IPS-18c (cell line): ENCODE measurements at regions not wholly inside any gene's neighbourhood (a gene's known extent, or its start where the extent isn't known, plus 50 kb on each side); places are given as distances from the start of the nearest gene placed in this dataset.
"Not testable (repeated sequence)": the region's sequence is repeated elsewhere in the genome, so short reads cannot be mapped to it uniquely, and the experiment has no call there.

Source experiments
- H3K4me3 ChIP-seq: 2 replicates; pipeline ENCODE4 v1.7.0; 2013; ENCODE audit warnings: low read depth, mild to moderate bottlenecking, low read length, moderate library complexity; ENCODE audit not compliant: insufficient read depth
- H3K9me3 ChIP-seq: one replicate; pipeline ENCODE4 v1.6.1; 2013; ENCODE audit warnings: mild to moderate bottlenecking, low read length, moderate library complexity; ENCODE audit not compliant: control insufficient read depth, insufficient read depth

DNA sequence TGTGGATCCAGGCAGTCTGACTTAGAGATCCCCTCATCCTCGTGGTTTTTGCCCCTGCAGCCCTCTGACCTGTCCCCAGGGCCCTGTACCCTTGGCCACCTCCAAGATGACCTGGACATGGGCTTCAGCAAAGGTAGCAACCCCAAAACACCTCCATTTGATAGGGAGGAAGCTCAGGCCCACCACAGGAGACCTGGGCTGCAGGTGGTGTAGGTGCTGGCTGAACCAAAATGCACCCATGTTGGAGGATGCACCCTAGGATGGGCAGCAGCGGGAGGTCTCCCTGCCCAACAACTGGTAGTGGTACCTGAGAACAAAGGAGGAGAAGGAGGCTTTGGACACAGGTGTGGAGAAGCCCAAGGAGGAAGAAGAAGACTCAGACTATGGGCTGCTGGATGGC lies 188.7 kb downstream of the ZNF716 start:
- no peak overlapping the region for H3K4me3 ChIP-seq
- peaks cover 22% of the 10 kb centered on the region for H3K9me3 ChIP-seq

DNA sequence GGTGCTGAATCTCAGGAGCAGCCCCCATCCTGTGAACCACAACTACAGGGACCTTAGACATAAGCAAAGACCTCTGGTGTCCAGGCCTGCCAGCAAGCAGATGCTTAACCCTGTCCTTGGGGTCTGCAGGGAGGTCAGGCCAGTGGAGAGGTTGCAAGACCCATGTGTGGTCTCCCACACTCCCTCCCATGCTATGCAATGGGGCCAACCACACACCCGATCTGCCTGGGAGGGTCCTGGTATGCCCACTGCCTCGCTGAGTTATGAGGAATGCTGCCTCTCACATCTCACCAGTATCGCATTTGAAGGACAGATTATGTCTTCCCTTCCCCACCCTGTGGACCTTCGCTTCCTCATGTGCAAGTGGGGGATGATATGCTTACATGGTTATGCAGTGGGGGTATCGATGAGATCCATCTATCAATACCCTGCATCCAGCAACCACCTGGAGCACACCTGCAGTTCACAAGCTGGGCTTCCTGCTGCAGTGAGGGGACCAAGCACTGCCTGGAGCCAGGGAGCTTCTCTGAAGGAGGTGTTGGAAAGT lies 191.6 kb downstream of the ZNF716 start:
- Histone ChIP-seq H3K4me3 (peak overlapping the region; percentile 20; the same call in 1 of the 2 replicates), H3K9me3 (peaks cover 34% of the 10 kb centered on the region)

DNA sequence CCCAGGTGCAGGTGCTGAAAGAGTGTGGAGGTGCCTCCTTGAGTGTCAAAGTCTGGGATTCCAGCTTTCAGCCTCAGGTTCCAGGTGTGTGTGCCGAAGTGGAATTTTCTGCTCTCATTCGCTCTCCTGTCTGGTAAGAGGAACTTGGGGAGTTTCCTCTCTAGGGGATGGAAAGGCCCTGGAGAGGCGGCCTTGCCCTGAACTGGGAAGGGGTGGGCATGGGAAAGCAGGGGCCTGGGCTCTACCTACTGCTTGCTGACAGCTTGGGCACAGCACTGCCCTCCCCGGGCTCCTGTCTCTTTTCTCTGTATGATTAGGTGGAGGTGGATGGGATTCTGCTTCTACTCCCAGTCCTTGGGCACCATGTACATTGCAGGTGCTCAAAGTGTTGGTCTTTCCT lies 192.8 kb downstream of the ZNF716 start:
- H3K9me3 ChIP-seq: peaks cover 37% of the 10 kb centered on the region
- no peak overlapping the region for H3K4me3 ChIP-seq

DNA sequence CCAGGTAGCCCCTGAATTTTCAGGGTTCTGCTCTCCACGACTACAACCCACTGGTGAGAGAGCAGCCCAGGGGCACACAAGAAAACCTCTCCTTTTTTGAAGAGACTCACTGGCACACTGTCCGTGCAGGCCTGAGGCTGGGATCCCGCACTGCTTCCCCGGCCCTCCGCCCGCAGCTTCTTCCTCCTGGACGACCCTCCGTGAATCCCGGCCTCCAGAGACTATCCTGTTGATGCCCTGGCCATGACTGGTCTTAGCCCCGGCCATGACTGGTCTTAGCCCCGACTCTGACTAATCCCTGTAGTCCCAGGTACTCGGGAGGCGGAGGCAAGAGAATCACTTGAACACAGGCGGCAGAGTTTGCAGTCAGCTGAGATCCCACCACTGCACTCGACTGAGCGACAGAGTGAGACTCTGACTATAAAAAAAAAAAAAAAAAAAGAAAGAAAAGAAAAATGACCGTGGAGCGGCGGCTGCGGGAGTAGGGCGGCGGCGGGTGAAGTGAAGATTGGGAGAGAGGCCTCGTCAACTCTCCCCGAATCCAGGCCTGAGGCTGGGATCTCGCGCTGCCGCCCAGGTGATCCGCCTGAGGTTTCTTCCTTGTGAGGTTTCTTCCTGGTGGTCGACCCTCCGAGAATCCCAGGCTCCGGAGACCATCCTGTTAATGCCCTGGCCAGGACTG lies 196.4 kb downstream of the ZNF716 start:
- H3K9me3 ChIP-seq: peaks cover 37% of the 10 kb centered on the region
- no peak overlapping the region; the same call in 1 of the 2 replicates for H3K4me3 ChIP-seq

DNA sequence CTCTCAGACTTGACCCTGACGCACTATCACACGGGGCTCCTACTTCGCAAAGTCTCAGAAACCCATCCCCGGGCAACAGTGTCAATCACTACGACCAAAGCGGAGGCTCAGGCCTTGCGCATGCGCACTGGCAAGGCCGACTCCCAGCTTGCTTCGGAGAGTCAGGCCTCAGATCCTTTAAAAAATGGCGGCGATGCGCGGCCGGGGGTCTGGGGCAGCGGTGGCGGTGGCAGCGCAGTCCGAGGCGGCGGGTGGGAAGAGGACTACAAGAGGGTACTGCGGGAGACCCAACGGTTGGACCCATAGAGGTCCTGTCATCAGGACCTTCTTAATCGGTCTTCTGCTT lies 196.9 kb downstream of the ZNF716 start:
- H3K9me3 ChIP-seq: peaks cover 37% of the 10 kb centered on the region
- no peak overlapping the region; the same call in 1 of the 2 replicates for H3K4me3 ChIP-seq

DNA sequence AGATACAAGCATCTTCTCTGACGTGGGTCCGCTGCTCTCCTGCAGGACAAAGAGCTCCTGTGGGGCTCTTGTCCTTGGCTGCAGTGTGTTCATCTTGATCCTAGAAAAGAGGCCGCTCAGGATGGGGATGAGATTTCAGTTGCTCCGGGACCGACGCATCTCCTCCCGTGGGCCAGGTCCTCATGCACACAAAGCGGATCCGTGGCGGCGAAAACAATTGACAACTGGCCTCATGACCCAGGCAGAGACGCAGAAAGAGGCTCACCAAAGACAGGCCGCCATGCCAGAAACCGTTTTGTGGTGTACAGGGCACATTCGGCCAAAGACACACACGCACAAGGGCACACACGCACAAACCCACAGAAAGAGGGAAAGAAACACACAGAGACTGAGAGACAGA lies 200.4 kb downstream of the ZNF716 start:
- peaks cover 44% of the 10 kb centered on the region for H3K9me3 ChIP-seq

DNA sequence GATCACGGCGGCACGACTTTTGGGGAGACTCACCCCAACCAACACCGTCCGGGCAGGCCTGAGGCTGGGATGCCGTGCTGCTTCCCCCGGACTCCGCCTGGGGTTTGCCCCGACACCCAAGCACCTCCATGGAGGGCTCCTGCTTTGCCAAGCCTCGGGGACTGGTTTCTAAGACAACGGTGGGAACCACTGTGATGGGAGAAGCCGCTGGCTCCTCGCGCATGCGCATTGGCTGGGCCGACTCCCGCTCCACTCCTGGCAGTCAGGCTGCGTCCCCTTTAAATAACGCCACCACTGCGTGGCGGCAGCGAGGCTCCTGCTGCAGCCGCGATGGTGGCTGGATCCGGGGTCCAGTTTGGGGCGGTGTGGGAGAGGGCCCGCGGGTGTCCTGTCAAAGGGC lies 201.0 kb downstream of the ZNF716 start:
- Histone ChIP-seq H3K9me3 (peaks cover 44% of the 10 kb centered on the region), H3K4me3 (no peak overlapping the region)

More for the DNA sequence above, 200.4 kb downstream of the ZNF716 start:
- not testable (repeated sequence) for H3K4me3 ChIP-seq

DNA sequence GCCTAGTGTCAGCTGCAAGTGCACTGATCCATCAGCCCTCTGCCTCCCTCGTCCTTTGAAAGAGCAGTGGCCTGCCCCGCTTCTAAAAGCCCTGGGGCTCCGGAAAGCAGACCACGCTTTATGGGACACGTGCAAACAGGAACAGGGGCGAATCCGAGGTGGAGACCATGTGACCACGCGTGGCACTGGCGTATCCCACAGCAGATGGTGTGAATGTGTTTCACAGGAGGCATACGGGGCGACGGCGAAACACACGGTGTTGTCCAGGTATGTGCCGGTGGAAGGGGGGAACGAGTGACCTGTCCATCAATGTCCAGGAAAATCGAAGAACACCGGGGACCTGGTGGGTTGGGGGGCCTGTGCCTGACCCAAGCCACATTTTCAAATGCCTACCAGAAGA lies 201.6 kb downstream of the ZNF716 start:
- H3K4me3 ChIP-seq: not testable (repeated sequence)
- H3K9me3 ChIP-seq: peaks cover 44% of the 10 kb centered on the region

DNA sequence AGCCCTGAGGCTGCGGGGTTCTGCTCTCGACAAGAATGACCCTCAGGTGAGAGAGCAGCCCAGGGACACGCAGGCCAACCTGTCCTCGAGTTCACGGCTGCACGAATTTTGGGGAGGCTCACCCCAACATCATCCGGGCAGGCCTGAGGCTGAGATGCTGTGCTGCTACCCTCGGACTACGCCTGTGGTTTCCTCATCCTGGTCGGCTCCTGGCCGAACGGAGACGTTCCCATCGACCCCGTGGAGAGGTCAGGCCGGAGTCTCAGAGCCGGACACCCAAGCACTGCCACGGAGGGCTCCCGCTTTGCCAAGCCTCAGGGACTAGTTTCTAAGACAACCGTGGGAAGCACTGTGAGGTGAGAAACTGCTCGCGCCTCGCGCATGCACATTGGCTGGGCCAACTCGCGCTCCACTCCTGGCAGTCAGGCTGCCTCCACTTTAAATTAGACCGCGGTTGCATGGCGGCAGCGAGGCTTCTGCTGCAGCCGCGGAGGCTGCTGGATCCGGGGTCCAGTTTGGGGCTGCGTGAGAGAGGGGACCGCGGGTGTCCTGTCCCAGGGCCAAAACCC lies 203.4 kb downstream of the ZNF716 start:
- Histone ChIP-seq H3K4me3 (no peak overlapping the region), H3K9me3 (peaks cover 41% of the 10 kb centered on the region)

DNA sequence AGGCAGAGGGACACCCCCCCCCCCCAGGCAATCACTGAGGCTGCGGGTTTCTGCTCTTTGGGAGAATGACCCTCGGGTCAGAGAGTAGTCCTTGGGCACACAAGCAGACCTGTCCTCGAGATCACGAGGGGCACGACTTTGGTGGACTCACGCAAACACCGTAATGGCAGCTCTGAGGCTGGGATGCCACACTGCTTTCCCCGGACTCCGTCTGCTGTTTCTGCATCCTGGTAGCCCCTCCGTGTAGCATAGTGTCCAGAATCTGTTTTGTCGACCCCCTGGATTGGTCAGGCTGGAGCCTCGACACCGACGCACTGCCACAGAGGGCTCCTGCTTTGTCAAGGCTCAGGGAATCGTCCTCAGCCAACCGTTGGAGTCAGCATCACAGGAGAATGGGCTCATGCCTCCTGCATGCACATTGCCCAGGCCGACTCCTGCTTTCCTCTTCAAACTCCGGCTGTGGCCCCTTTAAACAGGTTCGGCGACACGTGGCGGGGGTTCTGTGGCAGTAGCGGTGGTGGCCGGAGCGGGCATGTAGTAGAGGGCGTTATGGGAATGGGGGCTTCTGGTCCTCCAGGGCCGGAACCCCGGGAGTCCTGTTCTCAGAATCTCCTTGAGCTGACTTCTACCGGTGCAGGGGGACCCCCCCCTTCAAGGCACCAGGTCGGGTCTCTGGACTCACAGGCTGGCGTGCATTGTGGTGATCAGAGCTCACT lies 205.3 kb downstream of the ZNF716 start:
- H3K9me3 ChIP-seq: peaks cover 39% of the 10 kb centered on the region

DNA sequence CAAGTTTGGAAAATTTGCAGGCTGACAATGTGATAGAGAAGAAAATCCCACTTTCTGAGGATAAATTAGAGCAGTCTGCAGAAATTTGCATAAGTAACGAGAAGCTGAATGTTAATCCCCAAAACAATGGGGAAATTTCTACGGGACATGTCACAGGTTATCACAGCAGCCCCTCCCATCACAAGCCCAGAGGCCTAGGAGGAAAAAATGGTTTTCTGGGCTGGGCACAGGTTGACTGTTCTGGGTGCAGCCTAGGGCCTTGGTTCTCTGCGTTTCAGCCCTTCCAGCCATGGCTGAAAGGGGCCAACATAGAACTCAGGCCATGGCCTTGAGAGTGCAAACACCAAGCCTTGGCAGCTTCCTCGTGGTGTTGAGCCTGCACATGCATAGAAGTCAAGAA lies 209.2 kb downstream of the ZNF716 start:
- H3K9me3 ChIP-seq: peaks cover 20% of the 10 kb centered on the region
- H3K4me3 ChIP-seq: not testable (repeated sequence)

More for the DNA sequence above, 205.3 kb downstream of the ZNF716 start:
- H3K4me3 ChIP-seq: not testable (repeated sequence)

DNA sequence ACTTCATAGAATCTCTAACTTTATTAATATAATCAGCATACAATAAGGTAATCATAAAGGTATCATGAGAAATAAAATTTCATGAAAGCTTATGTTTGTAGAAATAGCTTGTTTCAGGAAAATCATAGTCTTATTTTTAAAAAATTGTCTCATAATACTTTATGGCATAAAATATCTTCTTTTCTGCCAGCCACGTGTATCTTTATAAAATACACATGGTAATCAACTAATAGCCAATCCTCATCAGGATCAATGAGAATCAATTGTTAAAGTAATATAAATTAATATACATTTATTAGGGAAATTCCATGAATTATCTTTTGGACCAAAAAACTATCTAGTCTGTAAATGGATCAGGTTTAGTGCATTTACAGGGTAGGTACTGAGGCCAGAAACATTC lies 227.0 kb downstream of the ZNF716 start:
- H3K9me3 ChIP-seq, H3K4me3 ChIP-seq: not testable (repeated sequence)

DNA sequence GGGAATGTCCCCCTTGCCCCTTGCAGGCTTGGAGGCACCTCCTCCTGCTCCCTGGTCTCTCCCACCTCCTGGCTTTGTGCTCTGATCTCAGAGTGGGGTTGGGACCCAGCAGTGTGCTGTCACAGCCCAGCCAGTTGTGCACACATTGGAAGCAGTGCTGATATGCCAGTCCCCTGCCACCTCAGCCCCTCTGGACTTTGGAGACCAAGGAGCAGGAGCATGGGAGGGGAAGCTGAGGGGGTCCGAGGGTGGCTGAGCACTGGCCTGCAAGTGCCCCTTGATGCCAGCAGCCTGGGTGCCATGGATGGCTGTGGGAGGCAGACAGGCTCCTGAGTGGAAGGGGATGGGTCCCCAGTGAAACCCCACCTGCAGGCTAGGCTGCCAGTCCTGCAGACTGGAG lies 235.4 kb downstream of the ZNF716 start:
- peaks cover 7% of the 10 kb centered on the region for H3K9me3 ChIP-seq
- H3K4me3 ChIP-seq: no peak overlapping the region
